Right lobe of liver (tissue), 4 donors: ENCODE measurements at regions not wholly inside any gene's neighbourhood (a gene's known extent, or its start where the extent isn't known, plus 50 kb on each side); places are given as distances from the start of the nearest gene placed in this dataset.
"Not testable (repeated sequence)": the region's sequence is repeated elsewhere in the genome, so short reads cannot be mapped to it uniquely, and the experiment has no call there.

Experiments
- POLR2A ChIP-seq: fragments of 450-650 bp; IDR thresholded peaks from one replicate; pipeline ENCODE4 v1.6.1; 2017; ENCODE audit warnings: antibody characterized with exemption, mild to moderate bottlenecking
- TF ChIP-seq, protein P1 (sequence below), 4 donors: fragments of 200-600 bp in 3 of 4; fragments of 450-650 bp in 1 of 4; IDR thresholded peaks; one replicate each; pipeline versions ENCODE4 v1.5.1 to v1.8.0; 2016 to 2022; ENCODE audit warnings: antibody characterized with exemption in 4 of 4, mild to moderate bottlenecking in 2 of 4
- donor health status: DM: no; HTN: no; CAD: no.
- donor health status: DM: no; HTN: no; CAD: no.
- donor health status: DM: no; HTN: yes; CAD: no.

DNA sequence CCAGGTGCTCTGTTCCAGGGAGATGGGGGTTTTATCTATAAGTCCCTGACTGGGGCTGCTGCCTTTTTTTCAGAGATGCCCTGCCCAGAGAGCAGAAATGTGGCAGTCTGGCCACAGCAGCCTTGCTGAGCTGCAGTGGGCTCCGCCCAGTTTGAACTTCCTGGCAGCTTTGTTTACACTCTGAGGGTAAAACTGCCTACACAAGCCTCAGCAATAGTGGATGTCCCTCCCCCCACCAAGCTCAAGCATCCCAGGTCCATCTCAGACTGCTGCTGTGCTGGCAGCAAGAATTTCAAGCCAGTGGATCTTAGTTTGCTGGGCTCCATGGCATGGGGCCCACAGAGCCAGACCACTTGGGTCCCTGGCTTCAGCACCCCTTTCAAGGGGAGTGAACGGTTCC, 84.8 kb upstream of the UNC13C start:
- TF ChIP-seq, protein P1, sequence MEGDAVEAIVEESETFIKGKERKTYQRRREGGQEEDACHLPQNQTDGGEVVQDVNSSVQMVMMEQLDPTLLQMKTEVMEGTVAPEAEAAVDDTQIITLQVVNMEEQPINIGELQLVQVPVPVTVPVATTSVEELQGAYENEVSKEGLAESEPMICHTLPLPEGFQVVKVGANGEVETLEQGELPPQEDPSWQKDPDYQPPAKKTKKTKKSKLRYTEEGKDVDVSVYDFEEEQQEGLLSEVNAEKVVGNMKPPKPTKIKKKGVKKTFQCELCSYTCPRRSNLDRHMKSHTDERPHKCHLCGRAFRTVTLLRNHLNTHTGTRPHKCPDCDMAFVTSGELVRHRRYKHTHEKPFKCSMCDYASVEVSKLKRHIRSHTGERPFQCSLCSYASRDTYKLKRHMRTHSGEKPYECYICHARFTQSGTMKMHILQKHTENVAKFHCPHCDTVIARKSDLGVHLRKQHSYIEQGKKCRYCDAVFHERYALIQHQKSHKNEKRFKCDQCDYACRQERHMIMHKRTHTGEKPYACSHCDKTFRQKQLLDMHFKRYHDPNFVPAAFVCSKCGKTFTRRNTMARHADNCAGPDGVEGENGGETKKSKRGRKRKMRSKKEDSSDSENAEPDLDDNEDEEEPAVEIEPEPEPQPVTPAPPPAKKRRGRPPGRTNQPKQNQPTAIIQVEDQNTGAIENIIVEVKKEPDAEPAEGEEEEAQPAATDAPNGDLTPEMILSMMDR (IDR thresholded peaks at IDR 0.05), result not testable (repeated sequence)
- TF ChIP-seq POLR2A, result not testable (repeated sequence)
